ENCODE measurements at regions not wholly inside any gene's neighbourhood (a gene's known extent, or its start where the extent isn't known, plus 50 kb on each side); places are given as distances from the start of the nearest gene placed in this dataset.

DNA sequence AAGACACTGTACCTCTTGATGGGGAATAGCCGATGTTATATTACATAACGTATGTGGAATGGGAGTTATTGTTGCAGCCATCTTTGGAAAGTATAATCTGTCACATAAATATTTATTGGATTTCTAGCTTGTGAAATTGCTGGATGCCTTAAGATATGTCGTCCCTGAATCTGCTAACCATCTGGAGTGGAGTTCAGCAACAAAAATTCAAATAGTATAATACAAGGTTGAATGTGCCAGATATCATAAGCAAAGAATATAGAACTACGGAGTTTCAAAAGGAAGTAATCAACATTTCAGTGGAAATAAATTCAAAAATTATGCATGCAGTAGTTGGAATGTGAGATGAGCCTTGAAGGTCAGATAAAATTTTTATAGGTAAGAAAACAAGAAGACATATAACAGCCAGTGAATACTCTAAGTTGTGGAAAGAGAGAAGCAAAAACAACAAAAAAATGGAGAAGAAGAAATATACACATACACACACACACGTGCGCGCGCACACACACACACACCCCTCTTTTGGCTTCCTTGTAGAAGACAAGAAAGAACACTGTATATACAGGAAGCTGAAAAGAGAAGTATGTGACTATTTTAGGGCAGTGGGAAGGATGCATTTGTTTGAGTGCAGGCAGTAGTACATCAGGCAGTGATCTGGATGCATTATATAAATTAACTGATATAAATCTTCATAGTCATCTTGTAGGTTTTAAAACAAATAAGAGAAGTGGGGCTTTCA is 516.7 kb downstream of the KCNT2 start:
- no peaks in the 10 kb centered on the region for H3K36me3 ChIP-seq
- ATAC-seq (no peak), DNase-seq (no peak)
- TF ChIP-seq POLR2A (IDR thresholded peaks at IDR 0.05) = no peak
- TF ChIP-seq, protein P1, sequence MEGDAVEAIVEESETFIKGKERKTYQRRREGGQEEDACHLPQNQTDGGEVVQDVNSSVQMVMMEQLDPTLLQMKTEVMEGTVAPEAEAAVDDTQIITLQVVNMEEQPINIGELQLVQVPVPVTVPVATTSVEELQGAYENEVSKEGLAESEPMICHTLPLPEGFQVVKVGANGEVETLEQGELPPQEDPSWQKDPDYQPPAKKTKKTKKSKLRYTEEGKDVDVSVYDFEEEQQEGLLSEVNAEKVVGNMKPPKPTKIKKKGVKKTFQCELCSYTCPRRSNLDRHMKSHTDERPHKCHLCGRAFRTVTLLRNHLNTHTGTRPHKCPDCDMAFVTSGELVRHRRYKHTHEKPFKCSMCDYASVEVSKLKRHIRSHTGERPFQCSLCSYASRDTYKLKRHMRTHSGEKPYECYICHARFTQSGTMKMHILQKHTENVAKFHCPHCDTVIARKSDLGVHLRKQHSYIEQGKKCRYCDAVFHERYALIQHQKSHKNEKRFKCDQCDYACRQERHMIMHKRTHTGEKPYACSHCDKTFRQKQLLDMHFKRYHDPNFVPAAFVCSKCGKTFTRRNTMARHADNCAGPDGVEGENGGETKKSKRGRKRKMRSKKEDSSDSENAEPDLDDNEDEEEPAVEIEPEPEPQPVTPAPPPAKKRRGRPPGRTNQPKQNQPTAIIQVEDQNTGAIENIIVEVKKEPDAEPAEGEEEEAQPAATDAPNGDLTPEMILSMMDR (IDR thresholded peaks at IDR 0.05) = no peak
- no peaks in the 10 kb centered on the region for H3K27me3 ChIP-seq
- intact Hi-C loops (cut with DNase I) = no loop called here
- H3K9me3 ChIP-seq = no peaks in the 10 kb centered on the region
- H3K4me3 ChIP-seq = no peak overlapping the region
- no peaks in the 10 kb centered on the region for H3K4me1 ChIP-seq
- H3K27ac ChIP-seq = no peak overlapping the region
- 71 to 86% (median 81%) methylated on average over 8 of the region's 8 CpGs for WGBS, 4 donors

DNA sequence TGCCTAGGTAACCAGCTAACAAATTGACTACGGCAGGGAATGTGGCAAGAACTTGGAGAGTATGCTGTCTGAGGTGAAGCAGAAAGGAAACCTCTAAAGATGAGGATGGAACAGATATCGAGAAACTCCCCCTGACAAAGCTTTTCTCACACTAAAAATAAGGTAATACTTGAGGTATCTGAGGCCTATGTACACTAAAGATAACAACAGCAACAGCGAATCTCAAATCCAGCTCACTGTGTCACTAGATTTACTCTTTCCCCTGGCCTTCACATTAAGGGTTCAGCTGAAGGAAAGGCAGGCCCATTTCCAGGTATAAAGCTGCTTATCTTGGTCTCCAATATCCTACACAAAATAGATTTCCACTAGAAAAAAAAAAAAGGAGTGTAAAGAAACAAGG is 518.0 kb downstream of the KCNT2 start:
- no peak for DNase-seq
- Histone ChIP-seq H3K27ac (no peak overlapping the region), H3K27me3 (no peaks in the 10 kb centered on the region), H3K4me3 (no peak overlapping the region), H3K9me3 (no peaks in the 10 kb centered on the region), H3K36me3 (no peaks in the 10 kb centered on the region), H3K4me1 (no peaks in the 10 kb centered on the region)
- no peak for ATAC-seq
- intact Hi-C loops (cut with DNase I) = no loop called here
- 71 to 84% (median 79%) methylated on average over 3 of the region's 3 CpGs for WGBS, 4 donors
- TF ChIP-seq, protein P1 (IDR thresholded peaks at IDR 0.05) = no peak
- no peak for TF ChIP-seq POLR2A (IDR thresholded peaks at IDR 0.05)

DNA sequence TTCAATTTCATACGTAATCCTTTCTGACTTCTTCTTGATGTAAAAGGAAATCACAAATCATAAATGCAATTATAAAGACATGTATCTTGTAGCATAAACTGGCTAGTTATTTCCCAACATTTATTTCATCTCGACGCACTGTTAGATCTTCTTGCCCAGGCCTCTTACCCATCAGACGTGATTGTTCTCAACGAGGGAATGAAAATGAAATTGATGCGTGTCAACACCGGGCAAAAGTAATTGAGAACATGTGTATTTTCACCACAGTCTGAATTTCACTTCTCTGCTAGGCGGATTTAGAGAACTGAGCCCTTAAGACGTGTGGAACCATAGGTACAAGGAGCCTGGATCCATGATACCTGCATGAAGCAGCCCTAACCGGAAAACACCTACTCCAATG is 519.7 kb downstream of the KCNT2 start:
- WGBS, 4 donors = 82 to 92% (median 87%) methylated on average over 10 of the region's 10 CpGs
- no peak overlapping the region for H3K27ac ChIP-seq
- ATAC-seq (no peak), DNase-seq (no peak)
- H3K27me3 ChIP-seq = no peaks in the 10 kb centered on the region
- no peaks in the 10 kb centered on the region for H3K9me3 ChIP-seq
- no peaks in the 10 kb centered on the region for H3K36me3 ChIP-seq
- TF ChIP-seq POLR2A (IDR thresholded peaks at IDR 0.05) = no peak
- TF ChIP-seq, protein P1 (IDR thresholded peaks at IDR 0.05) = no peak
- no peaks in the 10 kb centered on the region for H3K4me1 ChIP-seq
- no peak overlapping the region for H3K4me3 ChIP-seq
- intact Hi-C loops (cut with DNase I) = no loop called here

DNA sequence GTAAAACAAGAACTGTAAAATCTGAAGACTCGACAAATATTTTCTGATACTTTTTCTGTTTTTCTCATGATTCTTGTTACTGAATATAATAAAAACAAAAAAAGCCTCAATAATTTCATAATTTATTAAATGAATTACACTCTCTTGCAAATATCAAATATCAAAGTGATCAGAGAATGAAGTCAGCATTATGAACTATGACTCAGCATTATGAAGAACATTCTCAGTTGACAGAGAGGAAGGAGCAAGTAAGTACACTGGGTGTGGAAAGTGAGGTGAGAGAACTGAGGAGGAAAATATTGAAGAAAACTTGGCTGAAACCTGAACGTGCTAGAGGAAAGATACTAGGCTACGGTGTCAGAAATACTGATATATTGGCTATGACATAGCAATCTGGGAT is 529.5 kb downstream of the KCNT2 start:
- Histone ChIP-seq H3K9me3 (no peaks in the 10 kb centered on the region), H3K27me3 (no peaks in the 10 kb centered on the region), H3K36me3 (no peaks in the 10 kb centered on the region), H3K4me1 (no peaks in the 10 kb centered on the region), H3K27ac (no peak overlapping the region), H3K4me3 (no peak overlapping the region)
- no peak for DNase-seq
- TF ChIP-seq, protein P1 (IDR thresholded peaks at IDR 0.05) = no peak
- TF ChIP-seq POLR2A (IDR thresholded peaks at IDR 0.05) = no peak
- 76 to 77% (median 77%) methylated on average over 3 of the region's 3 CpGs for WGBS, 4 donors
- ATAC-seq = no peak
- intact Hi-C loops (cut with DNase I) = no loop called here

Data from heart left ventricle (tissue), 16 donors.